Body of pancreas (tissue), 4 donors: ENCODE measurements at regions not wholly inside any gene's neighbourhood (a gene's known extent, or its start where the extent isn't known, plus 50 kb on each side); places are given as distances from the start of the nearest gene placed in this dataset.

Source experiments
- ATAC-seq: fragments of 150-250 bp; one replicate; pipeline ENCODE4 v1.9.1; 2016
- DNase-seq, 4 donors: peaks; one replicate each; pipeline ENCODE4 v3.0.0-alpha.2; 2019
- H3K27ac ChIP-seq, 4 donors: fragments of 200-600 bp; sonication (generic); 1 replicate in 3 of 4; 2 replicates in 1 of 4; pipeline versions ENCODE4 v1.5.1 to v1.6.1; 2016 to 2019; ENCODE audit warnings: mild to moderate bottlenecking in 1 of 4, mixed read lengths in 1 of 4, moderate library complexity in 1 of 4
- H3K27me3 ChIP-seq, 2 donors: fragments of 200-600 bp; sonication (generic); one replicate each; pipeline ENCODE4 v1.6.0; 2016; ENCODE audit warnings: mild to moderate bottlenecking in 1 of 2
- H3K36me3 ChIP-seq, 2 donors: fragments of 200-600 bp; sonication (generic); replicated peaks in 1 of 2; 2 replicates each; pipeline ENCODE4 v1.5.1; 2016; ENCODE audit warnings: low read depth in 2 of 2; ENCODE audit not compliant: insufficient read depth in 1 of 2
- H3K4me1 ChIP-seq: fragments of 200-600 bp; sonication (generic); one replicate; pipeline ENCODE4 v1.6.0; 2016
- H3K4me3 ChIP-seq, 2 donors: fragments of 200-600 bp; sonication (generic); 1 replicate in 1 of 2; 2 replicates in 1 of 2; pipeline ENCODE4 v1.5.1; 2016 to 2019
- H3K9me3 ChIP-seq, 3 donors: fragments of 200-600 bp; sonication (generic); 1 replicate in 2 of 3; 2 replicates in 1 of 3; pipeline ENCODE4 v1.5.1; 2016
- CTCF ChIP-seq, 7 experiments: fragments of 450-650 bp in 4 of 7; fragments of 200-600 bp in 3 of 7; sonication (generic) in 3 of 7; IDR thresholded peaks; one replicate each; pipeline ENCODE4 v1.5.1; 2016 to 2019; ENCODE audit warnings: antibody characterized with exemption in 7 of 7
- POLR2A ChIP-seq, 3 donors: fragments of 450-650 bp; IDR thresholded peaks; one replicate each; pipeline ENCODE4 v1.6.1; 2016; ENCODE audit warnings: antibody characterized with exemption in 3 of 3, mild to moderate bottlenecking in 2 of 3
- WGBS, 2 donors: methylation state at CpG; one replicate each; pipeline ENCODE4 v1.1.5; 2017; 5-methylcytosine and 5-hydroxymethylcytosine counted together
- intact Hi-C: fragments of 100-400 bp; cut with DNase I; formaldehyde crosslinking; loops from one replicate; pipeline ENCODE4 v1.15.1; 2023

- no peaks in the 10 kb centered on the region for H3K27me3 ChIP-seq
- intact Hi-C loops = loop anchor here (10.0 kb wide), 1 partner anchor 239 kb away; no protein-coding TSS in a partner anchor
- ATAC-seq (no peak), DNase-seq (no peak)
- no peaks in the 10 kb centered on the region for H3K36me3 ChIP-seq
- no peaks in the 10 kb centered on the region for H3K4me1 ChIP-seq
- no peak for TF ChIP-seq POLR2A (IDR thresholded peaks at IDR 0.05)
- no peak for TF ChIP-seq CTCF (IDR thresholded peaks at IDR 0.05)
- H3K27ac ChIP-seq = no peak overlapping the region
- 72 to 78% methylated on average over 6 of the region's 6 CpGs for WGBS, 2 donors
- H3K4me3 ChIP-seq = no peak overlapping the region
- H3K9me3 ChIP-seq = no peaks in the 10 kb centered on the region
Observed at GRCh38 chr2:126535408-126535807, 120.5 kb upstream of the GYPC start.

- Histone ChIP-seq H3K4me1 (no peaks in the 10 kb centered on the region), H3K9me3 (no peaks in the 10 kb centered on the region), H3K27me3 (no peaks in the 10 kb centered on the region), H3K27ac (no peak overlapping the region), H3K4me3 (no peak overlapping the region), H3K36me3 (no peaks in the 10 kb centered on the region)
- ATAC-seq (no peak), DNase-seq (no peak)
- intact Hi-C loops = loop anchor here (10.0 kb wide), 1 partner anchor 238 kb away; no protein-coding TSS in a partner anchor
- TF ChIP-seq POLR2A (IDR thresholded peaks at IDR 0.05) (no peak), CTCF (IDR thresholded peaks at IDR 0.05) (no peak)
Observed at GRCh38 chr2:126536605-126537200, 119.3 kb upstream of the GYPC start.

- DNase-seq (no peak), ATAC-seq (no peak)
- intact Hi-C loops = loop anchor here (10.0 kb wide), 1 partner anchor 236 kb away; no protein-coding TSS in a partner anchor
- no peak for TF ChIP-seq POLR2A (IDR thresholded peaks at IDR 0.05)
- no peak for TF ChIP-seq CTCF (IDR thresholded peaks at IDR 0.05)
- H3K36me3 ChIP-seq = no peaks in the 10 kb centered on the region
- H3K4me1 ChIP-seq = no peaks in the 10 kb centered on the region
- H3K27me3 ChIP-seq = no peaks in the 10 kb centered on the region
- no peak overlapping the region for H3K27ac ChIP-seq
- no peaks in the 10 kb centered on the region for H3K9me3 ChIP-seq
- H3K4me3 ChIP-seq = no peak overlapping the region
- 80 to 83% methylated on average over 3 of the region's 3 CpGs for WGBS, 2 donors
Observed at GRCh38 chr2:126539101-126539500, 116.9 kb upstream of the GYPC start.

GRCh38 chr2:126542247-126542646 is 113.7 kb upstream of the GYPC start:
- no peaks in the 10 kb centered on the region for H3K27me3 ChIP-seq
- H3K36me3 ChIP-seq = no peaks in the 10 kb centered on the region
- ATAC-seq = no peak
- H3K4me3 ChIP-seq = no peak overlapping the region
- TF ChIP-seq POLR2A (IDR thresholded peaks at IDR 0.05) (no peak), CTCF (IDR thresholded peaks at IDR 0.05) (no peak)
- DNase-seq = no peak
- H3K27ac ChIP-seq = no peak overlapping the region
- H3K9me3 ChIP-seq = no peaks in the 10 kb centered on the region
- H3K4me1 ChIP-seq = no peaks in the 10 kb centered on the region
- 91 to 100% methylated on average over 1 of the region's 1 CpG for WGBS, 2 donors
- intact Hi-C loops = no loop called here

GRCh38 chr2:126543081-126543480 is 112.9 kb upstream of the GYPC start:
- Histone ChIP-seq H3K9me3 (no peaks in the 10 kb centered on the region), H3K27me3 (no peaks in the 10 kb centered on the region), H3K36me3 (no peaks in the 10 kb centered on the region), H3K4me3 (no peak overlapping the region), H3K27ac (no peak overlapping the region), H3K4me1 (no peaks in the 10 kb centered on the region)
- no peak for DNase-seq
- intact Hi-C loops = no loop called here
- TF ChIP-seq POLR2A (IDR thresholded peaks at IDR 0.05) (no peak), CTCF (IDR thresholded peaks at IDR 0.05) (no peak)
- 55 to 70% methylated on average over 3 of the region's 3 CpGs for WGBS, 2 donors
- ATAC-seq = no peak
